WTC11 (cell line): ENCODE measurements at regions not wholly inside any gene's neighbourhood (a gene's known extent, or its start where the extent isn't known, plus 50 kb on each side); places are given as distances from the start of the nearest gene placed in this dataset.

Source experiments
- ATAC-seq: fragments of 200-7000 bp; cut with Tn5 transposase; 2 replicates; pipeline ENCODE4 v1.10.0; 2021; ENCODE audit warnings: mild to moderate bottlenecking, moderate library complexity
- CTCF ChIA-PET: fragments of 300-600 bp; sonication (Branson Sonifier 250); formaldehyde crosslinking; loops from one replicate; lab custom pipeline; 2021; ENCODE audit warnings: antibody characterized with exemption; lab: Charles Lee
- POLR2A ChIA-PET: fragments of 350-600 bp; sonication (Branson Sonifier 250); formaldehyde crosslinking; loops from one replicate; lab custom pipeline; 2021; ENCODE audit warnings: antibody characterized with exemption; lab: Charles Lee
- DNase-seq: peaks from one replicate; pipeline ENCODE4 v3.0.0; 2021; ENCODE audit warnings: low spot score
- H3K27ac Mint-ChIP-seq: 2 replicates; pipeline ENCODE4 v1.8.0; 2021; ENCODE audit warnings: mixed read lengths
- H3K27me3 Mint-ChIP-seq: 2 replicates; pipeline ENCODE4 v1.8.0; 2021; ENCODE audit warnings: low read depth, mild to moderate bottlenecking, moderate library complexity, mixed read lengths
- H3K36me3 Mint-ChIP-seq: 2 replicates; pipeline ENCODE4 v1.8.0; 2021; ENCODE audit warnings: mixed read lengths
- H3K4me1 Mint-ChIP-seq: 2 replicates; pipeline ENCODE4 v1.8.0; 2022; ENCODE audit warnings: mixed read lengths
- H3K4me3 Mint-ChIP-seq: 2 replicates; pipeline ENCODE4 v1.8.0; 2021; ENCODE audit warnings: mild to moderate bottlenecking, moderate library complexity, mixed read lengths
- H3K9me3 Mint-ChIP-seq: 2 replicates; pipeline ENCODE4 v1.8.0; 2021; ENCODE audit warnings: mixed read lengths
- CTCF ChIP-seq: fragments of 200-600 bp; IDR thresholded peaks from 2 replicates; pipeline ENCODE4 v1.8.0; 2022; ENCODE audit warnings: antibody characterized with exemption
- E2F5 ChIP-seq: sonication (generic); formaldehyde crosslinking; IDR thresholded peaks from 2 replicates; pipeline ENCODE4 v1.8.1; 2022; ENCODE audit warnings: mild to moderate bottlenecking, moderate library complexity, missing genetic modification reagents
- ELF4 ChIP-seq: sonication (generic); formaldehyde crosslinking; IDR thresholded peaks from 2 replicates; pipeline ENCODE4 v1.8.1; 2022; ENCODE audit warnings: low read depth, mild to moderate bottlenecking, moderate library complexity, missing genetic modification reagents
- JAZF1 ChIP-seq: fragments of 250-450 bp; sonication (Bioruptor Pico); IDR thresholded peaks from 2 replicates; pipeline ENCODE4 v1.9.0; 2021; ENCODE audit warnings: moderate library complexity, mild to moderate bottlenecking, inconsistent platforms
- MXD4 ChIP-seq: fragments of 250-450 bp; sonication (Bioruptor Pico); IDR thresholded peaks from 2 replicates; pipeline ENCODE4 v1.8.0; 2021; ENCODE audit warnings: mild to moderate bottlenecking, moderate library complexity, borderline replicate concordance
- NFE2L1 ChIP-seq: sonication (generic); formaldehyde crosslinking; IDR thresholded peaks from 2 replicates; pipeline ENCODE4 v1.8.1; 2023; ENCODE audit warnings: missing genetic modification reagents
- NR3C1 ChIP-seq: sonication (generic); formaldehyde crosslinking; conservative IDR thresholded peaks from 2 replicates; pipeline ENCODE4 v1.8.1; 2023; ENCODE audit warnings: low read depth, mild to moderate bottlenecking, missing genetic modification reagents
- PRRX2 ChIP-seq: fragments of 250-450 bp; sonication (Bioruptor Pico); IDR thresholded peaks from 2 replicates; pipeline ENCODE4 v1.8.0; 2021; ENCODE audit warnings: mild to moderate bottlenecking
- SOX15 ChIP-seq: fragments of 250-450 bp; sonication (Bioruptor Pico); IDR thresholded peaks from 2 replicates; pipeline ENCODE4 v1.9.0; 2021; ENCODE audit warnings: mild to moderate bottlenecking
- ZNF396 ChIP-seq: fragments of 250-450 bp; sonication (Bioruptor Pico); IDR thresholded peaks from 2 replicates; pipeline ENCODE4 v1.8.0; 2021; ENCODE audit warnings: mild to moderate bottlenecking, moderate library complexity, borderline replicate concordance
- ZNF416 ChIP-seq: fragments of 250-450 bp; sonication (Bioruptor Pico); IDR thresholded peaks from 2 replicates; pipeline ENCODE4 v1.9.0; 2021; ENCODE audit warnings: mild to moderate bottlenecking, inconsistent platforms
- ZSCAN18 ChIP-seq: fragments of 250-450 bp; sonication (Bioruptor Pico); IDR thresholded peaks from 2 replicates; pipeline ENCODE4 v2.1.2; 2022; ENCODE audit warnings: mild to moderate bottlenecking, moderate library complexity

GRCh38 chr6:141077355-141078333 lies 1055.1 kb upstream of the GJE1 start:
- H3K4me3 Mint-ChIP-seq, result no peak overlapping the region
- POLR2A ChIA-PET, result interaction anchor here (0.9 kb wide), 1 partner anchor 28 kb away, joined by 3 read pairs; no protein-coding TSS in a partner anchor
- DNase-seq (peak; percentile 59), ATAC-seq (peak; percentile 99)
- CTCF ChIA-PET, result interaction anchor here (0.5 to 1.2 kb wide), 2 partner anchors 28 to 346 kb away, joined by 3 read pairs; no protein-coding TSS in a partner anchor
- H3K27me3 Mint-ChIP-seq, result no peaks in the 10 kb centered on the region
- H3K27ac Mint-ChIP-seq, result no peak overlapping the region
- H3K4me1 Mint-ChIP-seq, result peaks cover 8% of the 10 kb centered on the region
- TF ChIP-seq ZSCAN18 (CRISPR knock-in tag), result 0 out of 2 replicates have a peak, but pooled peaks have one; percentile 43
- TF ChIP-seq ELF4 (CRISPR knock-in tag), result no peak
- 0 out of 2 replicates have a peak, but pooled peaks have one; percentile 6 for TF ChIP-seq MXD4 (CRISPR knock-in tag)
- peak; percentile 21; the same call in 1 of the 2 replicates for TF ChIP-seq PRRX2
- TF ChIP-seq ZNF396 (CRISPR knock-in tag), result peak; percentile 67; the same call in 1 of the 2 replicates
- peak; percentile 44 for TF ChIP-seq CTCF
- H3K36me3 Mint-ChIP-seq, result peaks cover 19% of the 10 kb centered on the region
- peaks cover 47% of the 10 kb centered on the region for H3K9me3 Mint-ChIP-seq

GRCh38 chr6:141057761-141058160 lies 1075.0 kb upstream of the GJE1 start:
- TF ChIP-seq ZSCAN18 (CRISPR knock-in tag) (no peak), NR3C1 (no peak), JAZF1 (CRISPR knock-in tag) (no peak), ZNF416 (CRISPR knock-in tag) (no peak), NFE2L1 (no peak)
- DNase-seq (no peak), ATAC-seq (no peak)
- Mint-ChIP-seq H3K4me3 (no peak overlapping the region), H3K27ac (no peak overlapping the region), H3K9me3 (no peaks in the 10 kb centered on the region), H3K27me3 (no peaks in the 10 kb centered on the region), H3K36me3 (no peaks in the 10 kb centered on the region), H3K4me1 (peaks cover 6% of the 10 kb centered on the region)
- ChIA-PET CTCF (no interaction called here), POLR2A (no interaction called here)

- POLR2A ChIA-PET, result no interaction called here
- H3K36me3 Mint-ChIP-seq, result no peaks in the 10 kb centered on the region
- peaks cover 6% of the 10 kb centered on the region for H3K4me1 Mint-ChIP-seq
- no peak overlapping the region for H3K4me3 Mint-ChIP-seq
- no peak overlapping the region for H3K27ac Mint-ChIP-seq
- no peaks in the 10 kb centered on the region for H3K9me3 Mint-ChIP-seq
- CTCF ChIA-PET, result no interaction called here
- H3K27me3 Mint-ChIP-seq, result no peaks in the 10 kb centered on the region
- ATAC-seq, result no peak
- TF ChIP-seq E2F5 (CRISPR knock-in tag), result no peak
- TF ChIP-seq SOX15 (CRISPR knock-in tag), result no peak
- no peak for DNase-seq
Measured at GRCh38 chr6:141056945-141057625, 1075.6 kb upstream of the GJE1 start.
